IMR-90 (cell line): ENCODE measurements at regions not wholly inside any gene's neighbourhood (a gene's known extent, or its start where the extent isn't known, plus 50 kb on each side); places are given as distances from the start of the nearest gene placed in this dataset.

ENCODE experiments used
- ATAC-seq: fragments of 200-7000 bp; cut with Tn5 transposase; 2 replicates; pipeline ENCODE4 v1.9.1; 2020; ENCODE audit warnings: low read depth, mild to moderate bottlenecking, moderate library complexity
- BruUV-seq: library from RNA; stranded (reverse); fragments of 400-500 nt; replicated peaks from 2 replicates; lab custom pipeline; 2021; lab: Mats Ljungman, UMichigan
- CTCF ChIA-PET: fragments of 300-600 bp; formaldehyde crosslinking; extraction: SDS; loops from one replicate; lab custom pipeline; 2021; ENCODE audit warnings: antibody characterized with exemption; lab: Yijun Ruan, JAX
- POLR2A ChIA-PET: fragments of 300-600 bp; sonication (Branson Sonifier 250); formaldehyde crosslinking; loops from one replicate; lab custom pipeline; 2022; ENCODE audit warnings: antibody characterized with exemption; ENCODE audit not compliant: unreplicated experiment; lab: Charles Lee
- DNase-seq: peaks from one replicate; pipeline ENCODE4 v3.0.0; 2013
- H2AFZ ChIP-seq: replicated peaks from 2 replicates; pipeline ENCODE3; 2013; ENCODE audit warnings: low read length, mild to moderate bottlenecking; ENCODE audit not compliant: poor library complexity
- H2AK5ac ChIP-seq: 2 replicates; pipeline ENCODE4 v1.6.1; 2013; ENCODE audit warnings: low read depth, low read length, inconsistent platforms
- H2AK9ac ChIP-seq: replicated peaks from 2 replicates; pipeline ENCODE3; 2013; ENCODE audit warnings: mild to moderate bottlenecking, low read depth, low read length, moderate library complexity; ENCODE audit not compliant: poor library complexity
- H2BK120ac ChIP-seq: 2 replicates; pipeline ENCODE4 v1.6.1; 2013; ENCODE audit warnings: low read depth, low read length, inconsistent platforms
- H2BK15ac ChIP-seq: 3 replicates; pipeline ENCODE4 v1.6.1; 2013; ENCODE audit warnings: low read depth, low read length, inconsistent platforms
- H2BK20ac ChIP-seq: 2 replicates; pipeline ENCODE4 v1.6.1; 2013; ENCODE audit warnings: low read depth, mild to moderate bottlenecking, inconsistent platforms, low read length, moderate library complexity
- H2BK5ac ChIP-seq: 2 replicates; pipeline ENCODE4 v1.6.1; 2013; ENCODE audit warnings: mild to moderate bottlenecking, low read depth, low read length, inconsistent platforms; ENCODE audit not compliant: poor library complexity, severe bottlenecking
- H3K14ac ChIP-seq: replicated peaks from 2 replicates; pipeline ENCODE4 v1.6.1; 2013; ENCODE audit warnings: low read depth, low read length, inconsistent platforms
- H3K18ac ChIP-seq: 2 replicates; pipeline ENCODE4 v1.6.1; 2013; ENCODE audit warnings: low read depth, low read length, control low read depth
- H3K23ac ChIP-seq: 2 replicates; pipeline ENCODE4 v1.6.1; 2013; ENCODE audit warnings: low read depth, low read length, inconsistent platforms
- H3K27ac ChIP-seq: 2 replicates; pipeline ENCODE4 v1.5.1; 2013; ENCODE audit warnings: mild to moderate bottlenecking, control low read depth, low read length; ENCODE audit not compliant: insufficient read depth
- H3K27me3 ChIP-seq: 2 replicates; pipeline ENCODE4 v1.6.1; 2013; ENCODE audit warnings: low read length; ENCODE audit not compliant: control insufficient read depth, insufficient read depth
- H3K36me3 ChIP-seq: 2 replicates; pipeline ENCODE4 v1.6.1; 2013; ENCODE audit warnings: low read length, mixed read lengths; ENCODE audit not compliant: control insufficient read depth, insufficient read depth
- H3K4ac ChIP-seq: 2 replicates; pipeline ENCODE4 v1.6.1; 2013; ENCODE audit warnings: low read depth, low read length, inconsistent platforms
- H3K4me1 ChIP-seq: 2 replicates; pipeline ENCODE4 v1.6.1; 2013; ENCODE audit warnings: low read length, mixed read lengths; ENCODE audit not compliant: control insufficient read depth, insufficient read depth
- H3K4me2 ChIP-seq: 2 replicates; pipeline ENCODE4 v1.6.1; 2013; ENCODE audit warnings: low read depth, mild to moderate bottlenecking, control low read depth, low read length, moderate library complexity
- H3K4me3 ChIP-seq: 2 replicates; pipeline ENCODE4 v1.5.1; 2013; ENCODE audit warnings: low read depth, mild to moderate bottlenecking, control low read depth, low read length, moderate library complexity; ENCODE audit not compliant: insufficient read depth
- H3K56ac ChIP-seq: 2 replicates; pipeline ENCODE4 v1.6.1; 2013; ENCODE audit warnings: low read length, inconsistent platforms; ENCODE audit not compliant: insufficient read depth; ENCODE audit errors: extremely low read depth
- H3K79me1 ChIP-seq, 2 experiments: 2 replicates each; pipeline ENCODE4 v1.6.1; 2013; ENCODE audit warnings: low read length in 2 of 2, inconsistent platforms in 1 of 2, low read depth in 1 of 2
- H3K9ac ChIP-seq: 2 replicates; pipeline ENCODE4 v1.6.1; 2013; ENCODE audit warnings: low read depth, low read length, control low read depth
- H3K9me1 ChIP-seq: 2 replicates; pipeline ENCODE4 v1.6.1; 2013; ENCODE audit warnings: low read length, inconsistent platforms; ENCODE audit not compliant: insufficient read depth
- H3K9me3 ChIP-seq: 2 replicates; pipeline ENCODE4 v1.6.1; 2013; ENCODE audit warnings: low read length; ENCODE audit not compliant: control insufficient read depth, insufficient read depth
- H4K20me1 ChIP-seq: 2 replicates; pipeline ENCODE4 v1.6.1; 2013; ENCODE audit warnings: low read length, inconsistent platforms; ENCODE audit not compliant: insufficient read depth
- H4K5ac ChIP-seq: 2 replicates; pipeline ENCODE4 v1.6.1; 2013; ENCODE audit warnings: mild to moderate bottlenecking, low read depth, low read length, control low read depth
- H4K8ac ChIP-seq, 2 experiments: 2 replicates each; pipeline ENCODE4 v1.6.1; 2013; ENCODE audit warnings: low read depth in 2 of 2, low read length in 2 of 2, control low read depth in 1 of 2, inconsistent platforms in 1 of 2
- H4K91ac ChIP-seq: 2 replicates; pipeline ENCODE4 v1.6.1; 2013; ENCODE audit warnings: low read depth, low read length, inconsistent platforms; ENCODE audit not compliant: insufficient read depth
- RAD21 ChIP-seq: IDR thresholded peaks from 2 replicates; pipeline ENCODE4 v1.6.1; 2012; ENCODE audit warnings: low read length, improper control_type of control experiment
- RCOR1 ChIP-seq: IDR thresholded peaks from 2 replicates; pipeline ENCODE4 v1.6.1; 2012; ENCODE audit warnings: mild to moderate bottlenecking, low read length, improper control_type of control experiment; ENCODE audit not compliant: insufficient replicate concordance
- RFX5 ChIP-seq: IDR thresholded peaks from 2 replicates; pipeline ENCODE4 v1.8.0; 2012; ENCODE audit warnings: low read depth, mild to moderate bottlenecking, low read length, moderate library complexity
- WGBS, 2 experiments: methylation state at CpG; one replicate each; pipeline versions ENCODE4 v1.1.5 to v1.1.7; 2013; ENCODE audit warnings: missing lambda C conversion rate in 2 of 2; ENCODE audit not compliant: insufficient read length in 1 of 2; ENCODE audit errors: extremely low coverage in 2 of 2; 5-methylcytosine and 5-hydroxymethylcytosine counted together
- dilution Hi-C: fragments of 300-500 bp; cut with HindIII; formaldehyde crosslinking; loops from one replicate; pipeline ENCODE4 v1.14.3; 2018; ENCODE audit warnings: low sequenced_read_pairs; ENCODE audit not compliant: unreplicated experiment
- in situ Hi-C: fragments of 300-500 bp; cut with MboI; formaldehyde crosslinking; loops from 3 replicates; pipeline ENCODE4 v1.14.3; 2019; ENCODE audit warnings: low sequenced_read_pairs, inconsistent platforms, mixed read lengths
- intact Hi-C: fragments of 100-400 bp; cut with micrococcal nuclease; formaldehyde crosslinking; loops from 2 replicates; pipeline ENCODE4 v1.10.0; 2022
- TF ChIP-seq, protein P1 (sequence below): conservative IDR thresholded peaks from 2 replicates; pipeline ENCODE4 v1.5.1; 2012; ENCODE audit warnings: mild to moderate bottlenecking, low read depth, low read length, improper control_type of control experiment

DNA sequence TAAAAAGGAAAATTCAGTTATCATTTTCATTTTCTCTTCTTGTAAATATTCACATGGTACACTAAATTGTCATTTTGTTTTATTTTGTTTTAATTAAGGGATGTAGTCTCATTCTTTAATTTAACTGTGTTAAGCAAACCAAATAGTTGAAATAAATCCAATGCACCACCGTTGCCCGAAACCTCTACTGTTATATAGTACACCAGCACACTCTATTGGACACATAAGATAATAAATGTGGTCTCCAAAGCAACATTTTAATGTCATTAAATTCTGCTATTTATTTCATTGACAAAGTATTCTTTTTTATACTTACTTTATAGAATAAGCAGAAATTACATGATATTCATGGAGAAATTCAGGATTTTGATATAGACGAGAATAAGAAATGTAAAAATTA, 156.4 kb upstream of the FREM2 start:
- Histone ChIP-seq H3K79me1 (no peaks in the 10 kb centered on the region), H3K14ac (no peak overlapping the region), H3K36me3 (no peaks in the 10 kb centered on the region), H3K4ac (no peak overlapping the region), H3K4me3 (no peak overlapping the region), H3K9me1 (no peaks in the 10 kb centered on the region), H3K56ac (no peak overlapping the region), H3K9me3 (no peaks in the 10 kb centered on the region), H2AK5ac (no peak overlapping the region), H3K9ac (no peak overlapping the region), H2BK120ac (no peak overlapping the region), H2BK15ac (no peak overlapping the region), H2AFZ (no peak overlapping the region), H3K27ac (no peak overlapping the region), H3K23ac (no peak overlapping the region), H4K20me1 (no peaks in the 10 kb centered on the region), H4K5ac (no peak overlapping the region), H3K4me1 (no peaks in the 10 kb centered on the region), H2AK9ac (no peak overlapping the region), H3K4me2 (no peak overlapping the region), H2BK20ac (no peak overlapping the region), H4K91ac (no peak overlapping the region), H2BK5ac (no peak overlapping the region), H3K27me3 (no peaks in the 10 kb centered on the region), H4K8ac (no peak overlapping the region), H3K18ac (no peak overlapping the region)
- ChIA-PET POLR2A (no interaction called here), CTCF (no interaction called here)
- in situ Hi-C loops, result no loop called here
- dilution Hi-C loops, result no loop called here
- WGBS, 2 experiments, result no CpG with 5 or more reads among the region's 3 CpGs
- DNase-seq (peak; percentile 1), ATAC-seq (no peak)
- no TSS peak for BruUV-seq
- TF ChIP-seq RFX5 (no peak), RAD21 (peak; percentile 31), RCOR1 (no peak)
- TF ChIP-seq, protein P1, sequence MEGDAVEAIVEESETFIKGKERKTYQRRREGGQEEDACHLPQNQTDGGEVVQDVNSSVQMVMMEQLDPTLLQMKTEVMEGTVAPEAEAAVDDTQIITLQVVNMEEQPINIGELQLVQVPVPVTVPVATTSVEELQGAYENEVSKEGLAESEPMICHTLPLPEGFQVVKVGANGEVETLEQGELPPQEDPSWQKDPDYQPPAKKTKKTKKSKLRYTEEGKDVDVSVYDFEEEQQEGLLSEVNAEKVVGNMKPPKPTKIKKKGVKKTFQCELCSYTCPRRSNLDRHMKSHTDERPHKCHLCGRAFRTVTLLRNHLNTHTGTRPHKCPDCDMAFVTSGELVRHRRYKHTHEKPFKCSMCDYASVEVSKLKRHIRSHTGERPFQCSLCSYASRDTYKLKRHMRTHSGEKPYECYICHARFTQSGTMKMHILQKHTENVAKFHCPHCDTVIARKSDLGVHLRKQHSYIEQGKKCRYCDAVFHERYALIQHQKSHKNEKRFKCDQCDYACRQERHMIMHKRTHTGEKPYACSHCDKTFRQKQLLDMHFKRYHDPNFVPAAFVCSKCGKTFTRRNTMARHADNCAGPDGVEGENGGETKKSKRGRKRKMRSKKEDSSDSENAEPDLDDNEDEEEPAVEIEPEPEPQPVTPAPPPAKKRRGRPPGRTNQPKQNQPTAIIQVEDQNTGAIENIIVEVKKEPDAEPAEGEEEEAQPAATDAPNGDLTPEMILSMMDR, result peak; percentile 32
- intact Hi-C loops, result loop anchor here (2.0 kb wide), 1 partner anchor 890 kb away; no protein-coding TSS in a partner anchor
